ENCODE measurements at regions not wholly inside any gene's neighbourhood (a gene's known extent, or its start where the extent isn't known, plus 50 kb on each side); places are given as distances from the start of the nearest gene placed in this dataset.
"Not testable (repeated sequence)": the region's sequence is repeated elsewhere in the genome, so short reads cannot be mapped to it uniquely, and the experiment has no call there.

DNA sequence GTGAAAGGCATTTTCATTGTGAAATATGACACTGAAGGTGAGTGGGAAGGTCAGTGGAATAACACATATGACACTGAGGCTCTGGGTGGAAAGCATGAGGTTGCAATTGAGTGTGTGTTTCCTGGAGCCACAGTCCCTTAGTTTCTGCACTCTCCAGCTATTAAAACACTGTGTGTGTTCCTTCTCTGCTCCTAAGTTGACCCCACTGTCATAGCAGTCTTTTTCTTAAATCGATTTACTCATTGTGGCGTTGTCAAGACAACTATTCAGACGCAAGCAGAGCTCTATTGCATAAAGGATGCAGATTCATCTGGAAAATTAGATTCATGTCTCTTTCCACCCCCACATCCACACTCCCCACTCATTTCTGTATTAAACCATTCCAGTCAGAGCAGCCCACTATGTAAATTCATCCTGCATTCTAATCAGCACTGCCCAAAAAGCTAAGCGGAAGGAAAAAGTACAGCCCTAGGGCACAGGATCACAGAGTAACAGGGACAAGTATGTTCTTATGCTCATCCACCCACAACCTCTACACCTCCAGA is 154.2 kb upstream of the NUDT10 start:
- DNase-seq; H3K4me3 Mint-ChIP-seq; H3K27ac Mint-ChIP-seq; H3K36me3 Mint-ChIP-seq; H3K27me3 Mint-ChIP-seq; ATAC-seq; H3K9me3 Mint-ChIP-seq (ENCODE audit: low read depth); CTCF ChIA-PET; H3K4me1 Mint-ChIP-seq: not testable (repeated sequence)

DNA sequence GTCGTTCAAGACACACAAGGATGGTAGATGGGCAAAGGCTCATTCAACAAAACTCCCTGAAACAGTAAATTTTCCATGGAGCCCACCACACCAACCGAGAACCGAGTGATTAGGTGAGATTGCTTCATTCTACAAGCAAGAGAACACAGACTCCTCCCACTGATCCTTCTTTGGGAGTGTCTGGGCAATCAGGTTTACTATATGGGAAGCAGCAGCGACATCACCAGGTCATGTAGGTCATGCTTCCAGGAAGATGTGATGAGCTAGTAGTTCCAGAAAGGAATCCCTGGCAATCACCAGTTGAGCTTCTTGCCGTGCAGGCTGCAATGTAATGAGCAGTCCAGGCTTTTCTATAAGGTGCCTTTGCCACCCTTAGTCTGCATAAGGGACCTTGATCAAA is 152.8 kb upstream of the NUDT10 start:
- H3K27me3 Mint-ChIP-seq; CTCF ChIA-PET; H3K36me3 Mint-ChIP-seq; H3K4me3 Mint-ChIP-seq; ATAC-seq; H3K27ac Mint-ChIP-seq; H3K4me1 Mint-ChIP-seq; H3K9me3 Mint-ChIP-seq (ENCODE audit: low read depth); DNase-seq: not testable (repeated sequence)

DNA sequence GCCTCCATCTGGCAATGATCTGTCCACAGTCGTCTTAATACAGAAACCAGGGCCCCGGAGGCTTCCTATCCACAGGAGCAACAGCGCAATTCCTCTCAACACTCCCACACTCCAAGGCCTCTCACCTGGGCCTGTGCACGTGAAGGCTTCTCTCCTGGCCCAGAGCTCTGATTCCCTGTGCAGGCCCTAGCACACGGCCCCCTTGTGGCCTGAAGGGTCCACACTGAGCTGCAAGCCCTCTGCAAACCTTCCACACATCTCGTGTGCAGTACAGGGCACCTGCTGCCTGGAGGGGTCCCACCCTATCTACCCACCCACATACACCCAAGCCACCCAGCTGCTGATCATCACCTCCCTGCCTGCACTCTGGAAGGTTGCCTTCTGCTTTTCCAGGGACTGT is 150.1 kb upstream of the NUDT10 start:
- ATAC-seq (no peak), DNase-seq (no peak)
- no peak overlapping the region for H3K4me3 Mint-ChIP-seq
- H3K36me3 Mint-ChIP-seq: no peaks in the 10 kb centered on the region
- no peaks in the 10 kb centered on the region for H3K27me3 Mint-ChIP-seq
- H3K9me3 Mint-ChIP-seq (ENCODE audit: low read depth): no peaks in the 10 kb centered on the region
- CTCF ChIA-PET: no interaction called here
- no peaks in the 10 kb centered on the region for H3K4me1 Mint-ChIP-seq
- H3K27ac Mint-ChIP-seq: no peak overlapping the region

DNA sequence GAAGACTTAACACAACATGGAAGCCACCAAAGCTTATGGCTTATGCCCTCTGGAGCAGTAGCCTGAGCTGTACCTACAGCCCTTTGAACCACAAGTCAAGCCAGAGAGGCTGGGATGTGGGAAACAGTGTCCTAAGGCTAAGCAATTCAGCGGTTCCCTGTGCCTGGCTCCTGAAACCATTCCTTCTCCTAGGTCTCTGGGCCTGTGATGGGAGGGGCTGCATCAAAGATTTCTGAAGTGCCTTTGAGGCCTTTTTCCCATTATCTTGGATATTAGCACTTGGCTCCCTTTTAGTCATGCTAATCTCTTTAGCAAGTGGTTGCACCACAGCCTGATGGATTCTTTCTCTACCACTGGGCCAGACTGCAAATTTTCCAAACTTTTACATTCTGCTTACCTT is 140.5 kb upstream of the NUDT10 start:
- CTCF ChIA-PET: no interaction called here
- no peaks in the 10 kb centered on the region for H3K9me3 Mint-ChIP-seq (ENCODE audit: low read depth)
- H3K27ac Mint-ChIP-seq: no peak overlapping the region
- DNase-seq (no peak), ATAC-seq (no peak)
- H3K4me3 Mint-ChIP-seq: no peak overlapping the region
- no peaks in the 10 kb centered on the region for H3K4me1 Mint-ChIP-seq
- H3K36me3 Mint-ChIP-seq: no peaks in the 10 kb centered on the region
- H3K27me3 Mint-ChIP-seq: no peaks in the 10 kb centered on the region

DNA sequence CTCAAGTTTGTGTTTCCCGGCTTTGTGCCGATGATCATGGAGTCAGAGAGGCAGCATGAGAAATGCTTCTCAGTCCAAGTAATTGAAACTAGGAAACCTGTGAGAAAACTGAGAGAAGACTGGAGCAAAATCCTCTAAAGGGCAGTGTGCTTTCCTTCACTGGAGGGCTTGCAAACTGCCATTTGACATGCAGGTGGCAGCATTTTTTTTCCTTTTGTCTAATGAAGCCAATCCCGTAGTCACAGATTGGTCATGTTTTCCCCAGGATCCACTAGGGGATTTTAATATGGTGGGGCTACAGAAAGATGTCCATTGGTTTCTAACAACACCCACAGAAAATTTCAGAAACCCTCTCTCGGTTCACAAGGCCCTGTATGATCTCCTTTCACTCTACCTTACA is 117.4 kb upstream of the NUDT10 start:
- H3K36me3 Mint-ChIP-seq: no peaks in the 10 kb centered on the region
- H3K27ac Mint-ChIP-seq: no peak overlapping the region
- CTCF ChIA-PET: no interaction called here
- no peaks in the 10 kb centered on the region for H3K4me1 Mint-ChIP-seq
- no peaks in the 10 kb centered on the region for H3K27me3 Mint-ChIP-seq
- no peak overlapping the region for H3K4me3 Mint-ChIP-seq
- ATAC-seq (no peak), DNase-seq (no peak)
- no peaks in the 10 kb centered on the region for H3K9me3 Mint-ChIP-seq (ENCODE audit: low read depth)

DNA sequence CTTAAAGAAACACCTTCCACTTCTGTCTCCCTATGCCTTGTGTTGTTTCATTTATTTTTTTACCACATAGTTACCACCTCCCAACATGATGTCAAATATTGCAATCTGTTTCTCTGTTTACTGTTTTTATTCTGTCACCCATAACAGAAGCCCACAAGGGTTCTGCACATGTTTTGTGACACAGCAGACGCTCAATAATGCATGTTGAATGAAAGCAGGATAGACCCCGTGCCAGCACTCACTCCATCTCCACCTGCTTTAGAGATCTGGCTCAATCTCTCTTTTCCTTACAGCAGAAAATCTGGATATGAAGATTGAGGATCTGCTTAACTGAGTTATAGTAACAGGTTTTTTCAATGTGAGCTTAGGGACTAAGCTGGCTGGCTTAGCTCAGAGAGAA is 116.8 kb upstream of the NUDT10 start:
- H3K4me3 Mint-ChIP-seq: no peak overlapping the region
- no peaks in the 10 kb centered on the region for H3K36me3 Mint-ChIP-seq
- DNase-seq (no peak), ATAC-seq (no peak)
- H3K9me3 Mint-ChIP-seq (ENCODE audit: low read depth): no peaks in the 10 kb centered on the region
- H3K4me1 Mint-ChIP-seq: no peaks in the 10 kb centered on the region
- CTCF ChIA-PET: no interaction called here
- H3K27ac Mint-ChIP-seq: no peak overlapping the region
- no peaks in the 10 kb centered on the region for H3K27me3 Mint-ChIP-seq

DNA sequence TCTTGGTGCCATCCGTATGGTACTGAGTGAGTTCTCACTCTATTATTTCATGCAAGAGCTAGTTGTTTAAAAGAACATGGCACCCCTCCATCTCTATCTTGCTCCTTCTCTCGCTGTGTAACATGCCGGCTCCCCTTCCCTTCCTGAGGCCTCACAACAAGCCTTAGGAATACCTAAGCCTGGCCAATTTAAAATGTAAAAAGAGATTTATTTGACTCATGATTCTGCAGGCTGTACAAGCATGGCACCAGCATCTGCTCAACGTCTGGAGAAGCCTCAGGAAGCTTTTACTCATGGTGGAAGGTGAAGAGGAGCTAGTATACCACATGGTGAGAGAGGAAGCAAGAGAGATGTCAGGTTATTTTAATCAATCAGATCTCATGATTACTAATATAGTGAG is 90.4 kb upstream of the NUDT10 start:
- H3K9me3 Mint-ChIP-seq (ENCODE audit: low read depth): peaks cover 7% of the 10 kb centered on the region
- no peaks in the 10 kb centered on the region for H3K4me1 Mint-ChIP-seq
- no peaks in the 10 kb centered on the region for H3K27me3 Mint-ChIP-seq
- peaks cover 1% of the 10 kb centered on the region for H3K36me3 Mint-ChIP-seq
- H3K4me3 Mint-ChIP-seq: no peak overlapping the region
- H3K27ac Mint-ChIP-seq: no peak overlapping the region
- CTCF ChIA-PET: no interaction called here
- ATAC-seq (no peak), DNase-seq (no peak)

DNA sequence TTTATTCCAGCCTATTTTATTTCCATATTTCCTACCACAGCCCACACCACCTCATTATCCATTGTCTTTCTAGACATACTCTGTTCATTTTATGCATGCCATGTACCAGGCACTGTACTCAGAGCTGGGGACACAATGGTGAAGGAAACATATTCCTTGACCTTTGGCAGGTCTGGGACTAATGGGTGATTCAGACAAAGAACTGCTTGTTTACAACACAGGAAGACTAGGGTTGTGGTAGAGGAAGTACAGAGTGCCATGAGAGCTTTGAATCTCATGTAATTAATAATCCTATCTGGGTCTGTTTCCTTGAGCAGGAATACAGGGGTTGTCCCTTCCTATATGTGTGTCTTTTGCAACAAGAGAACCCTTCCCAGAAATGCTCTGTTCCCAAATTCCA is 75.1 kb upstream of the NUDT10 start:
- no peaks in the 10 kb centered on the region for H3K27me3 Mint-ChIP-seq
- H3K4me1 Mint-ChIP-seq: no peaks in the 10 kb centered on the region
- no peak overlapping the region for H3K27ac Mint-ChIP-seq
- no peak overlapping the region for H3K4me3 Mint-ChIP-seq
- ATAC-seq (no peak), DNase-seq (no peak)
- no peaks in the 10 kb centered on the region for H3K36me3 Mint-ChIP-seq
- no peaks in the 10 kb centered on the region for H3K9me3 Mint-ChIP-seq (ENCODE audit: low read depth)
- CTCF ChIA-PET: no interaction called here

DNA sequence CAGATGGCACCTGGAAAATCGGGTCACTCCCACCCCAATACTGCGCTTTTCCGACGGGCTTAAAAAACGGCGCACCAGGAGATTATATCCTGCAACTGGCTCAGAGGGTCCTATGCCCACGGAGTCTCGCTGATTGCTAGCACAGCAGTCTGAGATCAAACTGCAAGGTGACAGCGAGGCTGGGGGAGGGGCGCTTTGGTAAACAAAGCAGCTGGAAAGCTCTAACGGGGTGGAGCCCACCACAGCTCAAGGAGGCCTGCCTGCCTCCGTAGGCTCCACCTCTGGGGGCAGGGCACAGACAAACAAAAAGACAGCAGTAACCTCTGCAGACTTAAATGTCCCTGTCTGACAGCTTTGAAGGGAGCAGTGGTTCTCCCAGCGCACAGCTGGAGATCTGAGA is 70.4 kb upstream of the NUDT10 start:
- ATAC-seq; H3K4me3 Mint-ChIP-seq; H3K27me3 Mint-ChIP-seq; H3K36me3 Mint-ChIP-seq; CTCF ChIA-PET; H3K4me1 Mint-ChIP-seq; DNase-seq; H3K9me3 Mint-ChIP-seq (ENCODE audit: low read depth); H3K27ac Mint-ChIP-seq: not testable (repeated sequence)

DNA sequence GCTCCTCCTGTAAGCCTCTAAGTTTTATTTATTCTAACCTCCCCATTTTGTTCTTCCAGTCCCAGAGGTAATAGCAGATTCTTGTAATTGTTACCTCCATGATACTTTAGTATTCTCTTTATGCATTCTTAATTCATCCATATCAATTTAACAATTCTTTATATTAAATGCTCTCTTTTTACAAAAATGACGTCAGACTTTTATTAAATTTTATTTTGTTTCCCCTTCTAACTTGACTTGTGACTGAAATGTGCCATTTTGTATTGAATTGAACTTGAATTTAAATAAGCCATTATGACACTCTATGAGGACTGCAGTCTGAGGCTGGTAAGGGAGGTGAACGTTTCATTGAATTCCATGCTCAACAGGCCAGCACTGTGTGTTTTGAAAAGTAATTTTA is 60.0 kb upstream of the NUDT10 start:
- CTCF ChIA-PET: no interaction called here
- no peak overlapping the region for H3K4me3 Mint-ChIP-seq
- H3K27ac Mint-ChIP-seq: no peak overlapping the region
- no peaks in the 10 kb centered on the region for H3K27me3 Mint-ChIP-seq
- ATAC-seq (no peak), DNase-seq (no peak)
- no peaks in the 10 kb centered on the region for H3K4me1 Mint-ChIP-seq
- H3K9me3 Mint-ChIP-seq (ENCODE audit: low read depth): peaks cover 2% of the 10 kb centered on the region
- H3K36me3 Mint-ChIP-seq: no peaks in the 10 kb centered on the region

DNA sequence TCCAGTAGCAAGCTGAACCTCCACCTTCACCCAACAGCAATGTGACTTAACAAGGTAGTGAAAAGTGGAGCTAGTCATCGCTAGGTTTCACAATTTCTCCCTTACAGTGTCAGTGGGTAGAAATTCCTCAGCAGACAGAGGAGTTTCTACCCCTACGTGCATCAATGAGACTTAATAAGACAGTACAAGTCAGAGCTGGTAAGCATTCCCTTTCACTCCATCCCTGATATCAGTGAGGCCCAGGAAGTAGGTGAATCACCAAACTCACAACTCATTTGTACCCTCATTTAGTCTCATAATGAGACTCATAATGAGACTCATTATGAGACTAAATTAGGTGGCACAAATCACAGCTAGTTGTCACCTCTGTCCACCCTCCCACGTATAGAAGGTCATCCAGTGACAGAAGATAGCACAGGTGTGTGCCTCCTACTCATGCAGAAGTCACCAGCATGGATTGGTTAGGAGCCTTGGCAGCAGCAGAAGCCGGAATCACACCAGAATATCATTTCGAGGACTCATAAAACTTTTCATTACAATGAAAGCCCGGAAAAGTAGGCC is 50.8 kb upstream of the NUDT10 start:
- H3K4me3 Mint-ChIP-seq: no peak overlapping the region
- DNase-seq: no peak
- ATAC-seq: no peak
- H3K27ac Mint-ChIP-seq: no peak overlapping the region
- H3K9me3 Mint-ChIP-seq (ENCODE audit: low read depth): peaks cover 2% of the 10 kb centered on the region
- no peaks in the 10 kb centered on the region for H3K36me3 Mint-ChIP-seq
- no peaks in the 10 kb centered on the region for H3K4me1 Mint-ChIP-seq
- H3K27me3 Mint-ChIP-seq: no peaks in the 10 kb centered on the region
- CTCF ChIA-PET: no interaction called here
